HG03025 (cell line): ENCODE measurements at regions not wholly inside any gene's neighbourhood (a gene's known extent, or its start where the extent isn't known, plus 50 kb on each side); places are given as distances from the start of the nearest gene placed in this dataset.
"Not testable (repeated sequence)": the region's sequence is repeated elsewhere in the genome, so short reads cannot be mapped to it uniquely, and the experiment has no call there.

Experiments used
- ATAC-seq: cut with Tn5 transposase; IDR thresholded peaks from one replicate; pipeline ENCODE4 v1.9.1; 2021; ENCODE audit warnings: mild to moderate bottlenecking, moderate library complexity; ENCODE audit not compliant: unreplicated experiment, low FRiP score

DNA sequence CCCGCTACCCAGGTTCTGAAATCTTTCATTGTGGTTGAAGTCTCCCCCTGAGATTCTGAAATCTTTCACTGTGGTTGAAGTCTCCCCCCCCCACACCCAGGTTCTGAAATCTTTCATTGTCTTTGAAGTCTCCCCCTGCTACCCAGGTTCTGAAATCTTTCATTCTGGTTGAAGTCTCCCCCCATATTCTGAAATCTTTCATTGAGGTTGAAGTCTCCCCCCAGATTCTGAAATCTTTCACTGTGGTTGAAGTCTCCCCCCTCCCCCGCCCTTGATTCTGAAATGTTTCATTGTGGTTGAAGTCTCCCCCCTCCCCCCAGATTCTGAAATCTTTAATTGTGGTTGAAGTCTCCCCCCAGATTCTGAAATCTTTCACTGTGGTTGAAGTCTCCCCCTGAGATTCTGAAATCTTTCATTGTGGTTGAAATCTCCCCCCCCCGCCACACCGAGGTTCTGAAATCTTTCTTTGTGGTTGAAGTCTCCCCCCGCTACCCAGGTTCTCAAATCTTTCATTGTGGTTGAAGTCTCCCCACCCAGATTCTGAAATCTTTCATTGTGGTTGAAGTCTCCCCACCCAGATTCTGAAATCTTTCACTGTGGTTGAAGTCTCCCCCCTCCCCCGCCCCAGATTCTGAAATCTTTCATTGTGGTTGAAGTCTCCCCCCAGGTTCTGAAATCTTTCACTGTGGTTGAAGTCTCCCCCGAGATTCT is 915.2 kb downstream of the BRD1 start:
- ATAC-seq = not testable (repeated sequence)

DNA sequence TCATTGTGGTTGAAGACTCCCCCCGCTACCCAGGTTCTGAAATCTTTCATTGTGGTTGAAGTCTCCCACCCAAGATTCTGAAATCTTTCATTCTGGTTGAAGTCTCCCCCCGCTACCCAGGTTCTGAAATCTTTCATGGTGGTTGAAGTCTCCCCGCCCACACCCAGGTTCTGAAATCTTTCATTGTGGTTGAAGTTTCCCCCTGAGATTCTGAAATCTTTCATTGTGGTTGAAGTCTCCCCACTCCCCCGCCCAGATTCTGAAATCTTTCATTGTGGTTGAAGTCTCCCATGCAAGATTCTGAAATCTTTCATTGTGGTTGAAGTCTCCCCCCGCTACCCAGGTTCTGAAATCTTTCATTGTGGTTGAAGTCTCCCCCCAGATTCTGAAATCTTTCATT is 916.0 kb downstream of the BRD1 start:
- ATAC-seq = not testable (repeated sequence)

DNA sequence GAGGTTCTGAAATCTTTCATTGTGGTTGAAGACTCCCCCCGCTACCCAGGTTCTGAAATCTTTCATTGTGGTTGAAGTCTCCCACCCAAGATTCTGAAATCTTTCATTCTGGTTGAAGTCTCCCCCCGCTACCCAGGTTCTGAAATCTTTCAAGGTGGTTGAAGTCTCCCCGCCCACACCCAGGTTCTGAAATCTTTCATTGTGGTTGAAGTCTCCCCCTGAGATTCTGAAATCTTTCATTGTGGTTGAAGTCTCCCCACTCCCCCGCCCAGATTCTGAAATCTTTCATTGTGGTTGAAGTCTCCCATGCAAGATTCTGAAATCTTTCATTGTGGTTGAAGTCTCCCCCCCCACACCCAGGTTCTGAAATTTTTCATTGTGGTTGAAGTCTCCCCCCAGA is 916.6 kb downstream of the BRD1 start:
- ATAC-seq = not testable (repeated sequence)

DNA sequence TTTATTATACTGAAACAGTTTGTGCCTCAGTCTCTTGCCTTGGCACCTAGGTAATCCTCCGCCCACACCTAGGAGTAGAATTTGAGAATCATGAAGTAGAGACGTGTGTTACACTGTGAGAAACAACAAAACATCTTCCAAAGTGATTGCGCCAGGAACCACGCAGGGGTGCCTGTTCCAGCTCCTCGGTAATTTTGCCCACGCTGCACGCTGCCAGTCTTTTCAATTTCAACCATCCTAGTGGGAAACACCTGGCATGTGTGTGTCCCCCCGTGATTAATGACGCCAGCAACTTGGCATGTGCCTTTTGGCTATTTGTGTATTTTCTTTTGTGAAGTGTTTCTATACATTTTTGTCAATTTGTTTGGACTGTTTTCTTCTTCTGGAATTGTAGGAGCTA is 919.1 kb downstream of the BRD1 start:
- no peak for ATAC-seq

DNA sequence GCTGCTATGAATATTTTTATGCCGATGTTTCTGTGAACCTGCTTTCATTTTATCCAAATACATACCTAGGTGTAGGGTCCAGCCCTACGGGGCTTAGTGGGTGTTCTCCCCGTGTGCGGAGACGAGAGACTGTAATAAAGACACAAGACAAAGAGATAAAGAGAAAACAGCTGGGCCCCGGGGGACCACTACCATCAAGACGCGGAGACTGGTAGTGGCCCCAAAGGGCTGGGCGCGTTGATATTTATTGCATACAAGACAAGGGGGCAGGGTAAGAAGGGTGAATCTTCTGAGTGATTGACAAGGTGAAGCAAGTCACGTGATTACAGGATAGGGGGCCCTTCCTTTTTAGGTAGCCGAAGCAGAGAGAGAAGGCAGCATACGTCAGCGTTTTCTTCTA is 920.1 kb downstream of the BRD1 start:
- ATAC-seq = no peak

DNA sequence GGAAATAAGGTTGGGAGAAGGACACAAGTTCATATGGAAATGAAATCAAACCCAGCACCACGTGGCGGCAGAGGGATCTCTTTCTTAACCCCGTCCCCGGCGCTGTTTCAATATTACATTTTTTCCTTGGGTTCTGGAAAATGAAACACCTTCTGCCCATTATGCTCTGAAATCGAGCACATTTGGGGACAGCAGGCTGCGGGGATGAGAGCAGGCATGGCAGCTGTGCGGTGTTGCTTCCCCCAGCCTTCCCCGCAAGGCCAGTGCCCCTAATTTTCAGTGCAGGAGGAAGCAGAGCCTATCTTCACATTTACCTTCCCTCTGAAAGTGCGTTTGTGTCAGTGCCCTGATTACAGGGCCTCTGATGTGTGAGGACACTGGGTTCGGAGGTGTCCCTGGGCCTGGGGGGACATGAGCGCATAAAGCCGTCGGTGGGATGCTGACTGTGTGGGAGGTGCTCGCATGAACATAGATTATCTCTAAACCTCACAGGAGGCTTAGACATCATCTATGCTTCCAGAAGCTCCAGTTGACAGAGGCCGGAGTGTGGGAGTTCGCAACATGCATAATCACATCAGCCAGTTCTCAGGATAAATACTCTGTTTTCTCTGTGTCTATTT is 921.3 kb downstream of the BRD1 start:
- ATAC-seq = no peak

DNA sequence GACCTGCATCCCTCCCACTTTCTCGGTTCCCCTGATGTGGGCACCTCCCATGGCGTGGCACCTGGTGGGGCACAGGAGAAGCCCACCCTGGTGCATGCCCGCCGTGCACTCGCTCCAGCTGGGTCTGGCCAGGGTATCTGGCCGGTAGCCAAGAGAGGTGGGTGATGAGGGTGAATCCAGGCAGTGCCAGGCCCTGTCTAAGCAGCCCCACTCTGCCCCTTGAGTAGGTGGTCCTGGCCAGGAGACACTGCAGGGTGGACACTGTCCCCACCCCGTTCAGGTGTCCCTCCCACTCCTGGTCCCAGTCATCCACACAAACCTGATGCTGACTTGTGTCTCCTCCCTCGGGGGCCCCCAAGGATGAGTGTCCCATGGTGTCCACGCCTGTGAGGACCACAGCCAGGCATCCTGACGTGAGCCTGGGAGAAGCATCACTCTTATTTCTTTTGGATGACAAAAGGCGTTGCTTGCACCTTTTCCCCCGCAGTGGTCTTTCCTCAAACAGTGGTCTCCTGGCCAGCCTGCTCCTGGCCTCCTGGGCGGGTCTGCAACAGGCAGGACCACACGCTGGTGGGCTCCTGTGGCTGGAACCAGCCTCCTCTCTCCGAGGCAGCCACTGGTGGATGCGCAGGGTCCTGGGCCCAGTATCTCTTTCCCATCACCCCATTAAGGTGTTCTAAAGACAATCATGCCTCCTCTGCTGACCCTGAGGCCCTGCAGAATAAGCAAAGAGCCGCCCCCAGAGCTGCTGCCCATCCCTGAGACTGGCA is 922.3 kb downstream of the BRD1 start:
- ATAC-seq = no peak

DNA sequence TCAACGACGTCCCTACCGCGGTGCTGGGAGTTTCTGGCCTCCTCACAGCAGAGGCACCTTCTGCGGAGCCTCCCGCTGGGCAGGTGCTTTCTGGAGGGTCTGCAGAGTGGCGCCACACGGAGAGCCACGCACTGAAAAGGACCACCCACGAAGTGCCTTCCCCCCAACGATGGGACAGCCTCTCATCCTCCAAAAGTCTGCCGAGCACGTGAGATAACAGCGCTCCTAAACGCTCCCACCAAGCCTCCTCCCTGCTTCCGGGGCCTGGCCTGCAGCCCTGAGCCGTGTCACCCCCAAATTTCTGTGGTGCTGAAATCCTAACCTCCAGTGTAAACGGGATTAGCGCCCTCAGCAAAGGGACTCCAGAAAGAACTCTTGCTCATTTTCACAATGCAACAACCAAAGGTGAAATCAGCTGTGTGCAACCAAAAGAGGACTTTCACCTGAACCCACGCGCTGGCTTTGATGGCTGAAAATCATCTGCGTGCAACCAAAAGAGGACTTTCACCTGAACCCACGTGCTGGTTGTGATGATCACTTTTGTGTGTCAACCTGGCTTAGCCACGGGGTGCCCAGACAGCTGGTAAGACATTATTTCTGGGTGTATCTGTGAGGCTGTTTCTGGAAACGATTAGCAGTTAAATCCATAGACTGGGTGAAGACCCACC is 924.6 kb downstream of the BRD1 start:
- no peak for ATAC-seq

DNA sequence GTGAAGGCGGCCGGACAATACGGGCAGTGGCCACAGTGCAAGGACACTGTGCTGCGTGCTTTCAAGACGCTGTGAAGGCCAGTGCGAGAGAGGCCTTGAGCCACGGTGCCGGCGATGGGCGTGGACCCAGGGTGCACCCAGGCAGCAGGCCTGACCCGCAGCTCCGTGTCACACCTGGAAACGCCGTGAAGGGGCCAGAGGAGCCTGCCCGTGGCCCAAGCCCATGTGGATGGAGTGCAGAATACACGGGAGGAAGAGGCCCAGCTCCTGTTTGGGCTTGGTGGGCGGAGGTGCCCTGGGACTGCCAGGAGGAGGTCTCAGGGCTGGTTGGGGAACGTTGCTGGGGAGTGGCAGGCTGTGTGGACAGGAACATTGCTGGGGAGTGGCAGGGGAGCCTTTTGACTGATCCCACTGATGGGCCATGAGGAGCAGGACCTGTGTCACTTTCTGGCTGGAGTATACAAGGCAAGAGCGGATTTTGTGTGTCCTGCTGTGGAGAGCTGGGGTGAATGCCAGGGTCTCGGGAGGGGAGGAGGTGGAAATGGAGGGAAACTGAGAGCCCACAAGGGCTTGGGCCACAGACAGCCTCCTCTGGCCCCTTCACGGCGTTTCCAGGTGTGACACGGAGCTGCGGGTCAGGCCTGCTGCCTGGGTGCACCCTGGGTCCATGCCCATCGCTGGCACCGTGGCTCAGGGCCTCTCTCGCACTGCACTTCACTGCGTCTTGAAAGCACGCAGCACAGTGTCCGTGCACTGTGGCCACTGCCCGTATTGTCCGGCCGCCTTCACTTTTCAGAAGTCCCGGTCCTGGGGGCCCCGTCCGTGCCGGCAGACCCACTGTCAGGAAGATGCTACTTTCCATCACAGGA is 925.4 kb downstream of the BRD1 start:
- no peak for ATAC-seq

DNA sequence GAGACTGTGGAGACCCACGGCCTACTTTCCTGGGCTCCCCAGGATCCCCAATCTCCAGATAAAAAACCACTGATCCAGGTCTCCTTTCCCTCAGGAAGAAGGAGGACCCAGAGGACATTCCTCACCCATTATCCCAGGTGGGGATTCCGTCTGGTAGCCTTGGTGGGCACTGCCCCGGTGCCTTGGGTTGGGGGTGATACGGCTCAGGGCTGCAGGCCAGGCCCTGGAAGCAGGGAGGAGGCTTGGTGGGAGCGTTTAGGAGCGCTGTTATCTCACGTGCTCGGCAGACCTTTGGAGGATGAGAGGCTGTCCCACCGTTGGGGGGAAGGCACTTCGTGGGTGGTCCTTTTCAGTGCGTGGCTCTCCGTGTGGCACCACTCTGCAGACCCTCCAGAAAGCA is 926.3 kb downstream of the BRD1 start:
- no peak for ATAC-seq

DNA sequence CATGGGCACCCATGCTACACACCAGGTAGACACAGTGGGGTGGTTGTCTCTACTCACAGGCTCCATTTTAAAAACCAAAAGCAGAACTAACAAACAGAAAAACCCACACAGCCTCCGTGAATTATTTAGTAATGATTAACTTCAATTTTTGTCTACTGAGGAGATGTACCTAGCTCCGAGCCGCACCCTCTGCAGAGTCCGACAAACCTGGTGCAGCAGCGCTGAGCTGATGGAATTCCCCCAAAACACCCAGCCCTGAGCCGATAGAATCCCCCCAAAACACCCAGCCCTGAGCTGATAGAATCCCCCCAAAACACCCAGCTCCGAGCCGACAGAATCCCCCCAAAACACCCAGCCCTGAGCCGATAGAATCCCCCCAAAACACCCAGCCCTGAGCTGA is 927.0 kb downstream of the BRD1 start:
- no peak for ATAC-seq

DNA sequence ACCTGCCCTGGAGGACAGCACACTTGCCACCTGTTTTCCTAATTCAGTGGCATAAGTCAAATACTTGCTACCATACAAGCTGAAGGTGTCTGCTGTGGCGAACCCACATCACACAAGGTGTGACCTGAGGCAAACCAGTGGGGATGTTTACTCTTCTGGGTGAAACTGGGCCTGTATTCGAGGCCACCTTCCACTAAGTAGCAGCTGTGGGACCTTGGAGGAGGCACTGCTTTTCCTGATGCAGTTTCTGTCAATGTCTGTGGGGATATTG is 927.4 kb downstream of the BRD1 start:
- ATAC-seq = no peak

DNA sequence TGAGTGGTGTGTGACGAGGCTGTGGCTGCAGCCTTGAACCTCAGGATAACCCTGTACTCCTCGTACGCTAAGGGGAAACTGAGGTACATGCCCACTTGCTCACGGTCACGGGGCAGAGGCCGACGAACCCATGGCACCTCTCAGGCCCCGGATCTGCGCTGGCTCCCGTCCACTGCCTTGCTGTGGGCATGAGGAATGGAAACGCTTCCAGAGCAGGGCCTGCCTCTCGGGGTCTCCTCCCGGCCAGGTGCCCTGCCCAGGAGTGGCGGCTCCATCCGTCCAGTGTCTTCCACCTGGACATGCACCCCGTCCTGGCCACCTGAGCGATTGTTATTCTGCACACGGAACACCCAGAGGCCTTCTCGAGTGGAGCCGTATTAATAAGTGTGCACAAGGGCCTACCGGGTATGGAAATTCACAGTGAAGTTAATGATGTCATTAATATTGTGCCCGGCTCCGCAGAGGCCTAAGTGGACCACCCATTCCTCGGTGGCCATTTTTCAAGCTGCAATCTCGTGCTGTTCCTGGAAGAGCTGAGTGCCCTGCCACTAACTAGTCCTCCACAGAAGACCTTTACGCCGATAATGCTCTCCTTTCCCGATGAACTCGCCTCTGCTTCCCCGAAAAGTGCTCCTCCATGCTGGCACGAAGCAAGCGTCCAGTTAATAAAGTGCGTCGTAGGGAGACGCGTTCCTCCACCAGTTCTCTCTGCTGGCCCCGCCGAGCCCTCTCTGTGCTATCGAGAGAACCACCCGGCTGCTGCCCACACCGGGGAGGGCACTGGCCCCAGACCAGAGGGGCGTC is 927.9 kb downstream of the BRD1 start:
- ATAC-seq = no peak

DNA sequence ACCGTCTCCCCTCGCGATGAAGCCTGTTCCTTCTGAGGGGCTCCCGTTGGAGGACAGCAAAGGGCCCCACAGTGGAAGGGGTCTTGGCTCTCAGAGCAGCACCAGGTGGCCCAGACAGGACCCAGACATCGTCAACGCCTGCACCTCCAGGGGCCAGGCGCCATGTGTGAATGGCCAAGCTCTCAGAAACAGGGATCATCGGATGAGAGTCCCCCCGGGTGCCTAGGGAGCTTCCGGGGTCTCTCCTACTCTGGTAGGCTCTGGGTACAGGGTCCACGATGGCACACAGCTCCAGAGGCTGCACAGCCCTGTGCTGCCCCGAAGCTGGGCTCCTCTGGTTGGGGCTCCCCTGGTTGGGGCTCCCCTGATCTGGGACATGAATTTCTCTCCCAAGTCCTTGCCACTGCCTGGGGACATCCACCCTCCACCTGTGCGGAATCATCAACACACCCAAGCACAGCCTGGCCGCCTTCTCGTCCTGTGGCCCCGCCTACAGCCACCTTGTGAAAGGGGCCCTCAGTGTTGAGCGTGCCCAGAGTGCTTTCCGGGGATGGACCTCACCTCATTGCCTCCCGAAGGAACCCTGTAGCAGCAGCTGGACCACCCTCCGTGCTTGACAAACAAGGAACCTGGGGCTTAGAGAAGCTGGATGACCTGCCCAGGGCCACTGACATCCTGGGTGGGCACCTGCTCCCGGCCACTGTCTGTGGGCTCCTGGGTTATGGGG is 929.0 kb downstream of the BRD1 start:
- ATAC-seq = no peak

DNA sequence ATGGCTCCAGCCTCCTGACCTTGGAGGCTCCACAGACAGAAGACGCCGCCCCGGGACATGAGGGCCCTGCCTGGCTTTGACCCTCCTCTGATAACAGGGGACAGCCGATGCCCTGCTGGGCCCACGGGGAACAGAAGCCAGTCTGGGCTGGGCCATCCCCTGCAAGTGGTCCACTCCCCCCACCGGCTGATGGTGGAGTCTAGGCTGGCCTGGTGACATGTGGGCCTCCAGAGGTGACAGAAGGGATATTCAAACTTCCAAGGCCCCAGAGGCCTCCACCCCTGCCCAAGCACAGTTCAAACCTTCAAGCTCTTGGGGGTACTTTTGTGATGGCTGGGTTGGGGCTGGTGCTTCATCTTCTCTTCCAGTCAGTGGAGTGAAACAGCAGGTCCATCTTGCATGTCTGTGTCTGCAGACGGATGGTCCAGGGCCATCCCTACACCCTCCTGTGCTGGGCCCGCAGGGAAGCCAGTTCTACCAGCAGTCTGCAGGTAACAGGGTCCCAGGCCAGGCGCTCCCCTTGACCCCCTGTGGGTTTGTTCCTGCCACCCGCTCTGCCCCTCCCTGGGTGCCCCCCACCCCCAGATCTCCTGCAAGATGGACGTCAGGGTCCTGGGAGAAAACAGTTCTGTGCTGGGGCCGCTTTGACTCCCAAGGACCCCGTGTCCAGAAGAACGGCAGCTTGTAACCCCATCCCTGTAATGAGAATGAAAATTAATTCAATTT is 929.9 kb downstream of the BRD1 start:
- no peak for ATAC-seq

DNA sequence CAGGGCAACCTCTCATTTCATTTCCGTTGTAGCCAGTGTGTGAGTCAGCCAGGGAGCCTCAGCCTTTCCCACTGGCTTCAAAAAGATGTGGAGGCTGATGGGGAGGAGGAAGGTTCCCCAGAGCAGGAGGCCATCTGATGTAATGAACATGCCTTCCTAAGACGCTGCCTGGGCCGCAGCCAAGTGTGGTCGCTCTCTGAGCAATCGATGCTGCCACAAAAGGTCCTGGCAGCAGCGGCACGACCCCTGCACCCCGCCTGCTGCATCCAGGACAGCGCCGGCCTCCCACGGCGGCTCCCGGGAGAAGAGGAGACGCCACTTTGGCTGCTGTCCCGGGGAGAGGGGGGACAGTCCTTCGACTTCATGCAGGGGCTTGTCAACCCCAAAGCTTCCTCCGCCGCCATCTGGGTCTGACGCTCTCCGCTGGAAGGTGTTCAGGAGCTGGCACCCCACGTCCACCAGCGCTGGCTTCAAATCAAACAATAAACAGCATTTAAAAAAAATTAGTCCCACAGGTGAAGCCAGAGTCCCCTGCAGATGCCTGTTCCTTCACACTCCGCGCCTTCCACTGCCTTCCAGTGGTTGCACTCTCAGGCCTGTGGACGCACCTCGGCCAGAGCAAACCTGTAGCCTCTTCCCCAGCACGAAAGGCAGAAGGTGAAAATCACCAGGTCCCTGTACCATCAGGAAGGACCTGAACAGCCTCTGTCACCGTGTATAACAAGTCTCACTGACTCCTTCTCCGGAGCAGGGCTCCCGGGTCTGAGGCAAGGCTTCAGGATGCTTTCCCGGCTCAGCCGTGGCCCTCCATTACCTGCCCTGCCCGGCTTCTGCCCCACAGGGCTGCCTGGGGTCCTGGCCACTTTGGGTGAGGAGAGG is 930.7 kb downstream of the BRD1 start:
- no peak for ATAC-seq
